Activated CD8-positive, alpha-beta T cell treated with anti-CD3 and anti-CD28 coated beads for 36 hours (primary cell): ENCODE measurements at regions not wholly inside any gene's neighbourhood (a gene's known extent, or its start where the extent isn't known, plus 50 kb on each side); places are given as distances from the start of the nearest gene placed in this dataset.

ENCODE experiments used
- ATAC-seq: fragments of 200-7000 bp; cut with Tn5 transposase; one replicate; pipeline ENCODE4 v1.10.0; 2021; ENCODE audit warnings: mild to moderate bottlenecking, moderate library complexity
- CTCF ChIA-PET: fragments of 350-600 bp; sonication (Branson Sonifier 250); formaldehyde crosslinking; loops from one replicate; lab custom pipeline; 2021; ENCODE audit warnings: antibody characterized with exemption; lab: Charles Lee
- POLR2A ChIA-PET: fragments of 350-600 bp; sonication (Branson Sonifier 250); formaldehyde crosslinking; loops from one replicate; lab custom pipeline; 2021; ENCODE audit warnings: antibody characterized with exemption; lab: Charles Lee
- DNase-seq: peaks from one replicate; pipeline ENCODE4 v3.0.0-alpha.2; 2020
- H3K27ac Mint-ChIP-seq: one replicate; pipeline ENCODE4 v1.8.0; 2021; ENCODE audit warnings: mild to moderate bottlenecking, mixed read lengths
- H3K27me3 Mint-ChIP-seq: one replicate; pipeline ENCODE4 v1.8.0; 2021; ENCODE audit warnings: mixed read lengths
- H3K36me3 Mint-ChIP-seq: one replicate; pipeline ENCODE4 v1.8.0; 2021; ENCODE audit warnings: low read depth, mixed read lengths
- H3K4me1 Mint-ChIP-seq: one replicate; pipeline ENCODE4 v1.8.0; 2021; ENCODE audit warnings: low read depth, mixed read lengths
- H3K4me3 Mint-ChIP-seq: one replicate; pipeline ENCODE4 v1.8.0; 2021; ENCODE audit warnings: mild to moderate bottlenecking, moderate library complexity, mixed read lengths
- H3K9me3 Mint-ChIP-seq: one replicate; pipeline ENCODE4 v1.8.0; 2021; ENCODE audit warnings: mixed read lengths
- CTCF ChIP-seq: fragments of 200-600 bp; IDR thresholded peaks from one replicate; pipeline ENCODE4 v1.8.0; 2022; ENCODE audit warnings: antibody characterized with exemption, mild to moderate bottlenecking
- intact Hi-C: fragments of 100-400 bp; cut with micrococcal nuclease; formaldehyde crosslinking; loops from one replicate; pipeline ENCODE4 v1.10.0; 2022

- Mint-ChIP-seq H3K4me1 (peaks cover 15% of the 10 kb centered on the region), H3K27ac (no peak overlapping the region), H3K27me3 (no peaks in the 10 kb centered on the region), H3K9me3 (no peaks in the 10 kb centered on the region), H3K4me3 (no peak overlapping the region), H3K36me3 (no peaks in the 10 kb centered on the region)
- ATAC-seq (no peak), DNase-seq (no peak)
- ChIA-PET CTCF (interaction anchor here (0.6 kb wide), 1 partner anchor 30 kb away, joined by 3 read pairs; no protein-coding TSS in a partner anchor), POLR2A (no interaction called here)
- intact Hi-C loops: no loop called here
- no peak for TF ChIP-seq CTCF
Measured at GRCh38 chr1:229197265-229197585, 73.7 kb upstream of the RAB4A start.

- H3K27ac Mint-ChIP-seq: no peak overlapping the region
- H3K27me3 Mint-ChIP-seq: no peaks in the 10 kb centered on the region
- CTCF ChIA-PET: interaction anchor here (1.6 kb wide), 1 partner anchor 28 kb away, joined by 4 read pairs; no protein-coding TSS in a partner anchor
Measured at GRCh38 chr1:229199261-229200243, 71.4 kb upstream of the RAB4A start.

GRCh38 chr1:229203030-229203751 is 67.7 kb upstream of the RAB4A start:
- POLR2A ChIA-PET: interaction anchor here (0.6 kb wide), 1 partner anchor 18 kb away, joined by 3 read pairs; no protein-coding TSS in a partner anchor
- no peak overlapping the region for H3K27ac Mint-ChIP-seq
- no peak overlapping the region for H3K4me3 Mint-ChIP-seq
- ATAC-seq (no peak), DNase-seq (no peak)
- H3K4me1 Mint-ChIP-seq: peaks cover 21% of the 10 kb centered on the region
- no peaks in the 10 kb centered on the region for H3K9me3 Mint-ChIP-seq
- intact Hi-C loops: no loop called here
- no peaks in the 10 kb centered on the region for H3K36me3 Mint-ChIP-seq
- no peaks in the 10 kb centered on the region for H3K27me3 Mint-ChIP-seq
- no peak for TF ChIP-seq CTCF
- CTCF ChIA-PET: interaction anchor here (2.1 kb wide), 1 partner anchor 24 kb away, joined by 9 read pairs; no protein-coding TSS in a partner anchor

More at GRCh38 chr1:229199261-229200243, 71.4 kb upstream of the RAB4A start:
- intact Hi-C loops: no loop called here
- Mint-ChIP-seq H3K4me1 (peaks cover 14% of the 10 kb centered on the region), H3K36me3 (no peaks in the 10 kb centered on the region), H3K4me3 (no peak overlapping the region), H3K9me3 (no peaks in the 10 kb centered on the region)
- POLR2A ChIA-PET: interaction anchor here (0.6 kb wide), 1 partner anchor 162 kb away, joined by 5 read pairs; no protein-coding TSS in a partner anchor
- ATAC-seq: no peak
- no peak for DNase-seq
- no peak for TF ChIP-seq CTCF

GRCh38 chr1:229203991-229204632 is 66.8 kb upstream of the RAB4A start:
- no peak for ATAC-seq
- intact Hi-C loops: no loop called here
- TF ChIP-seq CTCF: no peak
- DNase-seq: no peak
- Mint-ChIP-seq H3K27ac (no peak overlapping the region), H3K27me3 (no peaks in the 10 kb centered on the region), H3K4me1 (peaks cover 23% of the 10 kb centered on the region), H3K36me3 (no peaks in the 10 kb centered on the region), H3K9me3 (no peaks in the 10 kb centered on the region), H3K4me3 (no peak overlapping the region)
- POLR2A ChIA-PET: no interaction called here
- CTCF ChIA-PET: interaction anchor here (2.1 kb wide), 1 partner anchor 23 kb away, joined by 9 read pairs; no protein-coding TSS in a partner anchor
